C4-2B (cell line): ENCODE measurements at regions not wholly inside any gene's neighbourhood (a gene's known extent, or its start where the extent isn't known, plus 50 kb on each side); places are given as distances from the start of the nearest gene placed in this dataset.

Experiments used
- CTCF ChIP-seq: fragments of 450-650 bp; conservative IDR thresholded peaks from 2 replicates; pipeline ENCODE4 v1.5.1; 2017; ENCODE audit warnings: mild to moderate bottlenecking
- ZFX ChIP-seq: fragments of 450-650 bp; IDR thresholded peaks from 2 replicates; pipeline ENCODE4 v1.6.1; 2017

DNA sequence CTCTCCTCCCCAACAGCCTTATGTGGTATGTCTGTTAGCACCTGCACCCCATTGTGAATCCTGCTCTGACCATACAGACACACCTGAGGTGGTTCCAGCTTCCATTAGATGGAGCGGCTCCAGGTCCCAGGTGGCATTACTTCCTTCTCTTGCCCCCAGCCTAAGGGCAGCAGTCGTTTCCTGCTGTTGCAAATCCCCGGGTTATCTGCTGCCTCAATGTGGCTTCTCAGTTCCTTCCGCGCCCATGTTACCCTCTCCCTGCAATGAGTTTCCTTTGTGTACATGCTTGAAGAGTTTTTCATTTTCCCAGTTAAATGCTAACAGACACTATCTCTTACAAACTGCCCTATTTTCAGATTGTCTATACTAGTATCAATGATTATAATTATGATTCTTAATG is 62.8 kb upstream of the PRKCQ start:
- TF ChIP-seq CTCF (no peak), ZFX (no peak)
